HG03575 (cell line): ENCODE measurements at regions not wholly inside any gene's neighbourhood (a gene's known extent, or its start where the extent isn't known, plus 50 kb on each side); places are given as distances from the start of the nearest gene placed in this dataset.
"Not testable (repeated sequence)": the region's sequence is repeated elsewhere in the genome, so short reads cannot be mapped to it uniquely, and the experiment has no call there.

Experiments
- ATAC-seq: cut with Tn5 transposase; IDR thresholded peaks from one replicate; pipeline ENCODE4 v1.9.1; 2021; ENCODE audit not compliant: unreplicated experiment, insufficient number of reproducible peaks, low FRiP score; ENCODE audit errors: extremely low read depth

DNA sequence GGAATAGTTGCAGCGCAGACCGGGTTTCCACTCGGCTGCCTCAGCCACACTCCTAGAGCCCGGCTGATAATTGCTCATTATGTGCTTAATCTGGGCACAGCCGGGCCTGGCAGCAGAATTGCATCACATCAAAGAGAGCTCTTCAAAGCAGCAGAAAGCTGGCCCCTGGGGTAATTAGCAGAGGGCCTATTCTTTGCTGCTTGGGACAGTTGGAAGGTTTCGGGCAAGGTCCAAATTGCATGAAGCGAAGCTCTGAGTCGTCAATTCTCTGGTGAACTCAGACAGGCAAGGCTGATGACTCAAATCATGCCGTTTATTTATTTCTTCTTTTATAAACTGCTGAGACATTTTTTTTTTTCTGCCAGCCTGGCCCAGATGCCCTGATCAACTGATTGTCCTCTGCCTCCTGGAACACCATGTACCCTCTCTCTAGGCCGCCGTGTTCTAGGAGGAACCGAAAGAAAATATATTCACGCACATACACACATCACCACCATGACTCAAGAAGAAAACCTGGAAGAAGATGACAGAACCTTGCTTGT, 242.2 kb downstream of the RAB11FIP2 start:
- ATAC-seq = no peak

- ATAC-seq = no peak
Observed at GRCh38 chr10:117805139-117805538, 241.6 kb downstream of the RAB11FIP2 start.

- no peak for ATAC-seq
Observed at GRCh38 chr10:117807441-117807840, 239.3 kb downstream of the RAB11FIP2 start.

GRCh38 chr10:117815816-117816215, 230.9 kb downstream of the RAB11FIP2 start:
- not testable (repeated sequence) for ATAC-seq

DNA sequence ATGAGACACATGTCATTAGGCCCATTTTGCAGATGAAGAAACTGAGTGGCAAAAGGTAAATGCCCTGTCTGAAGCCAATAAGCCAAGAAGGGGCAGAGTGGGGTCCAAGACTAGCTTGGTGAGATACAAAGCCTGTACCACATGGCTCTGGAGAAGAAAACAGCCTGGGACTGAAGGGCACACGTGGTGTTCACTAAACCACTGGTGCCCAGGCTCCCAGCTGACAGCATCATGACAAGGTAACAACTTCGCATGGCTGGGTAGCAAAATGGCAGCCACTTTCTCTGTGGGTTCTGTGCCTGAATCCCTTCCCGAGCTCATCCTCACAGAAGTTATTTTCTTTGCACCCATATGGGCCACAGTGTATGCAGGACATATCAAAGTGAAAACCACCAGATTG, 229.6 kb downstream of the RAB11FIP2 start:
- no peak for ATAC-seq

DNA sequence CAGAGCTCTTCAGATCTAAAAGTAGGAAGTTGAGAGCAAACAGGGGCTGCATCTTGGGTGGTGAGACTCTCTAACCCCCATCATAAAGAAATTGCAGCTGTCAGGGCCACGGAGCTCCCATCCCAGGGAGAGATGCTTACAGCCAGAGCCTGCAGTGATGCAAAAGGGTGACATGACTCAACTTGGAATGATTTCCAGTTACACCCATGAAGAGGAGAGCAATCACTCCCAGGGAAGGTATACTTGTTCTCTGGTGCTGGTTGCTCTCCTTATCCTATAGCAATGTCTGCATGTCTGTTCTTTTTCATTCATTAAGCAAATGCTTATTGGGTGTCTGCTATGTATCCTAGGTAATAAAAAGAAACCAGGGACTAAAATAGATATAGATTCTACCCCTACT, 228.0 kb downstream of the RAB11FIP2 start:
- no peak for ATAC-seq

DNA sequence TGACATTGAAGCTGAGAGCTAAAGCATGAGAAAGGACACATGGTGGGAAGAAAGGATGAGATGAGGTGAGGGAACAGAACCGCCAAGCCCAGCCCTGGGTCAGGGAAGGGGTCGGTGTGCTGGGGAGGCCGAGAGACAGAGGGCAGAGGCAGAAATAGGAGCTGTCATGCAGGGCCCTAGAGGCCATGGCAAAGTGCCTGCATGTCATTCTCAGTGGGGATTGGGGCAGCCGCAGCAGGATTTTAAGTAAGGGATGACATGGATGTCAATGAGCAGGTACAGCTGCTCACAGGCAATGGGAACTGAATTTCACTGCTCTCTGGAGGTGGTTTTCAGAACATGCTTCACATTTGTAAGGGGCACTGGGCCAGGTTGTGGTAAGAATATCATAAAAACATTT, 227.4 kb downstream of the RAB11FIP2 start:
- ATAC-seq = no peak

DNA sequence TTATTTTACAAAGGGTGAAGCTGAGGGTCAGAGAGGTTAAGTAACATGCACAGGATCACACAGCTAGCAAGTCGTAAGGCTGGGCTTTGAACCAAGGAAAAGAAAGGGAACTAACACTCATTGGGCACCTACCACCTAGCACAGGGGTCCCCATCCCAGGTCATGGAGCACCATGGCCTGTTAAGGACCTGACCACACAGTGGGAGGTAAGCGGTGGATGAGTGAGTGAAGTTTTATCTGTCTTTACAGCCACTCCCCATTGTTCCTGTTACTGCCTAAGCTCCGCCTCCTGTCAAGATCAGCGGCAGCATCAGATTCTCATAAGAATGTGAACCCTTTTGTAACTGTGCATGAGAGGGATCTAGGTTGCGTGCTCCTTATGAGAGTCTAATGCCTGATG, 222.8 kb downstream of the RAB11FIP2 start:
- no peak for ATAC-seq

DNA sequence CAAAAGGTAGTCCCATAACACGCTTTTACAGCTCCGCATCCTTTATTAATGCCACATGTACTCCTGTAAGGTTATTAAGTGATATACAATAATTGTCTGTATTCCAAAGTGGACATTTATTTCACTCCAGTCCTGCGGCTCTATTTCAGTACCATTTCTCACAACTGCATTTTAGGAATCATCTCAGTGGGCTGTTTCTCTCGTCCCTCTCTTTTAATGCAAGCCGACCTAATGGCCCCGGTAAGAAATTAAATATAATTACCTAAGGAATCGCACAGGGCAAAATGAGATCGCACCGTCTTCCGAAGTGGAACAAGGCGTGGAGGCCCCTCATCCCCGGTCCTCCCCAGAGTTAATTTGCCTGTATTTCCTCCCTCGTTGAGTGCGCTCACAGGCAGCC, 216.5 kb downstream of the RAB11FIP2 start:
- no peak for ATAC-seq

- no peak for ATAC-seq
Observed at GRCh38 chr10:117830787-117831212, 215.9 kb downstream of the RAB11FIP2 start.

DNA sequence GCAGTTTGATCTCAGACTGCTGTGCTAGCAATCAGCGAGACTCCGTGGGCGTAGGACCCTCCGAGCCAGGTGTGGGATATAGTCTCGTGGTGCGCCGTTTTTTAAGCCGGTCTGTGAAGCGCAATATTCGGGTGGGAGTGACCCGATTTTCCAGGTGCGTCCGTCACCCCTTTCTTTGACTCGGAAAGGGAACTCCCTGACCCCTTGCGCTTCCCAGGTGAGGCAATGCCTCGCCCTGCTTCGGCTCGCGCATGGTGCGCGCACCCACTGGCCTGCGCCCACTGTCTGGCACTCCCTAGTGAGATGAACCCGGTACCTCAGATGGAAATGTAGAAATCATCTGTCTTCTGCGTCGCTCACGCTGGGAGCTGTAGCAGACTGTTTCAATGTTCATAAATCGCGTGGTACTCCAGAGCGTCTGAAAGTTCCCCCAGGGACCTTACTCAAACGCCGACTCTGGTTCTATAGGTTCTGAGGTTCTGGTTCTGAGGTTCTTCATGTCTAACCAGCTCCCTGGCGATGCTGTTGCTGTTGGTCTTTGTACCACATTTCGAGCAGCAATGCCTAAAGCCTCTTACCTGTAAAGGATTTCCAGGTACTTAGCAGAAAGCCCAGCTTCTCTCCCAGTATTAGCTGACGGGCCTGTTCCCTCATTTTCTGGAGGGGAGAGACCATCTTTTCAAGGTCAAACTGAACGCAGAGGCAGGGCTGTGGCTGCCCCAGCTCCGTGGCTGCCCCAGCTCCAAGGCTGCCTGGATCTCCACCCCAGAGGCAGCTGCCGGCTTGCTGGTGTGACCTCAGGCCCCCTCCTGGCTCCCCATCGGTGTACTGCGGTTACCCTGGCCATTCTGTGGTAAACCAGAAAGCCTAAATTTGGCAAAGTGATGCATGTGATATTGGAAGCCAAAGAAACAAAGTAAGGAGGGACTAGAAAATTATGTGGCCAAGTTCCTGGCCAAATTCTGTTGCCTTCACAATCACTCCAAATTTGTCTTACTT, 207.9 kb downstream of the RAB11FIP2 start:
- ATAC-seq = not testable (repeated sequence)

GRCh38 chr10:117856426-117856825, 190.3 kb downstream of the RAB11FIP2 start:
- ATAC-seq = not testable (repeated sequence)

DNA sequence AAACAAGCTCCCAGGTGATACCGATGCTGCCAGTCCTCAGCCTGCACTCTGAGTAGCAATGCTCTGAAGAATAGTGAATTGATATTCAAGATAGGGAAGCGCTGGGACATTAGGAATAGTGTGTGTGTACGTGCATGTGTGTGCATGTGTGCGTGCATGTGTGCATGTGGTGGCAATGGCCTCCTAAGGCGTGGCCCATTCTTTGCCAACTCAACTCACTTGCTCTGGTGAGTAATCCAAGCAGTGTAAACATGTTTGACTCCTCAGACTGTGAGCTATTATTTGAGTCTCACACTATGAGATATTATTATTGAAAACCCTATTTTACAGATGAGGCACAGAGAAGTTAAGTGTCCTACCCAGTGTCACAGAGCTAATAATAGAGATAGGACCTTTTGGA, 186.6 kb downstream of the RAB11FIP2 start:
- ATAC-seq = no peak

- no peak for ATAC-seq
Observed at GRCh38 chr10:117860823-117861222, 185.9 kb downstream of the RAB11FIP2 start.

GRCh38 chr10:117861329-117861728, 185.4 kb downstream of the RAB11FIP2 start:
- ATAC-seq = no peak

DNA sequence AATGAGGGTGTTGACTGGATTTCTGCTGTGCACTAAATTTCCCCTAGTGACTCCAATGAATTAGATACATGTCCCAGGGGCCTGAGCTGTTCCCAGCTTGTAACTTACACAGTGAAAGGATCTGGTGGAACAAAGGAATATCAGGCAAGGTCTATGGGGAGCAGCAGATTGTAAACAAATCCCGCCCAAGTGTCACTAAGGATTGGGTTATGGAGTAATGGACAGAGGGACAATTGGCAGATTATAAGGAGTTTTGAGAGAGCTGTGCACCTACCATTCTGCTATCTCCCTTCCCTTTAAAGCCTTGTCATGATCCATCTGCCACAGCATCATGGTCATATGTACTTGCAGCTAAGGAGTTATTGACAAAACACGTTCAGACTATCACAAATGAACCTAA, 183.0 kb downstream of the RAB11FIP2 start:
- ATAC-seq = no peak

- ATAC-seq = no peak
Observed at GRCh38 chr10:117865945-117866344, 180.8 kb downstream of the RAB11FIP2 start.

DNA sequence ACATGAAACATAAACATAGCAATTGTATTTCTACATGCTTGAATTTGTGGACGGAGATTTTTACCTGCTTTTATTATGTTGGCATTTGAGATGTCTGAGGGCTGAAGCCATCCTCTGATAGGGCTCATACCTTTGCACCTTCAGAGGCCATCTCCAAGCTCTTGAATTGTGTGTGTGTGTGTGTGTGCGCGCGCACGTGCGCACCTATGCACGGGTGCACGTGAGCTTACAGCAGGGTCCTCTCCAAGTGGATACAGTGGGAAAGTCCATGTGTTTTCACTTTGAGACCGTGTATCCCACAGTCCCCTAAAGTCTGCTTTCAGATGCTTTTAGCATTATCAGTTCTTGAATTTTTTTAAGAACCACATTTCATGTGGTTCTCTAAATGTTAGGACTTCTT, 178.6 kb downstream of the RAB11FIP2 start:
- no peak for ATAC-seq

DNA sequence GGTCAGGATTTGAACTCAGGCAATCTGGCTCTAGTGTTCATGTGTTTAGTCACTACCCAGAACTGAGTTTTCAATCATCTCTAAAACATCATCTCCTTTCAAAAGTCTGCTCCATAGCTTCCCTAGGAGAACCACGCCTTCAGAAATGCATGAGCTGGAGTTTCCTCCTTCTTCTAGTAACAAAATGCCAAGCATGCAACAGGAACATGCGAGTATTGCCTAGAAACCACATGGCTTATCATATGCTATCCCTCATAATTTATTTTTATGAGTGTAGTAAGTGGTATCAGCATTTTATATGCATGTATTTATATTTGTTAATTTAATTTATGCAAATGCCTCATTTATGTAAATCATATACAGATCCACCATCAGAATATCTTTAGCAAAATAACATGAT, 170.9 kb downstream of the RAB11FIP2 start:
- ATAC-seq = no peak

DNA sequence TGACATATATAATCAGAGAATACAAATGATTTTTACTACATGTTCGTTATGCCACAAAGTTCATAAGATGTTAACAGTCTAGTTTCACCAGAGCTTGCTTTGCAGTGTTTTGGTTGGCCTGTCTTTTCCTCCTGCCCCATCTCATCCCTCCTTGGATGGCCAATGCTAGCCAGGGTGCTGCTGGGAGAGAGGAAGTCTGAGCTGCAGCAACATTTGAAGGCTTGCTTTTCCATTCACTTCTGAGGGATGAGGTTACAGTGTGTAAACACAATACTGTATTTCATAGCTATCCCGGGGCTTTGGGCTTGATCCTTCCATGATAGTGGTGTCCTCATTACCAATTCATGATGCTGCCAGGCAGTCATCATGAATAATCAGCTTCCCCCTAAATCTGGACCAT, 170.5 kb downstream of the RAB11FIP2 start:
- no peak for ATAC-seq
